NCI-H524 treated with DMSO at 0.1 percent for 48 hours (cell line): ENCODE measurements at regions not wholly inside any gene's neighbourhood (a gene's known extent, or its start where the extent isn't known, plus 50 kb on each side); places are given as distances from the start of the nearest gene placed in this dataset.

ENCODE experiments used
- DNase-seq: peaks from one replicate; lab custom pipeline; 2025; lab: John Stamatoyannopoulos, UW

- DNase-seq: no peak
Measured at GRCh38 chr19:31119951-31120690, 229.1 kb downstream of the TSHZ3 start.

- DNase-seq: no peak
Measured at GRCh38 chr19:31118986-31119385, 230.2 kb downstream of the TSHZ3 start.

DNA sequence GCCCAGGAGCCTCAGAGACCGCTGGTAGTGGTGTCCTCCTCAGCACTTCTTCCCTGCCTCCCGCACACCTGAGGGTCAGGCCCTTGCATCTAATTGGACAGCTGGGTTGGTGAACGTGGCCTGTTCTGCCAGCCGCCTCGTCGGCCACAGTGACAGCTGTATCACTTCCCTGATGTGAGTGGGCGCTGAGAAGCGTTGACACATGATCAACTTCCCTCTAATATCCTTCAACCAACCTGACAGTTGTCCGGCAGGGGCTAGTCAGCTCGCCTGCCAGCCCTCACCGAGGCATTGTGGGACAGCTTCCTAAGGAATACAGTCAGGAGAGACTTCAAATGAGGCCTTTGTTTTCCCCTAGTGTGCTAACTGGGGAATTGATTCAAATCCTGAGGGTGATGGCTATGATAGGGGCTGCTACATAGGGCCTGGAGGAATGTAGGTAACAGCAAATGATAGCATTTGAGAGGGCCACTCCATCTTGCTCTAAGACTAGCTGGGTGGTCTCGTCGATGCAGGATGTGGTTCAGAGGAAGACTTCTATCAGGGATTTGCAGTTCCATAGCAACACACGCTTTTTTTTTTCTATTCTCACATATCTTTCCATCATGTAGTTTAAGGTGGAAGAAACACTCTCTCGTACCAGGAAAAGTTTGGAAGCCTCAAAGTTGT is 230.8 kb downstream of the TSHZ3 start:
- DNase-seq: no peak

GRCh38 chr19:31114585-31114984 is 234.7 kb downstream of the TSHZ3 start:
- no peak for DNase-seq

DNA sequence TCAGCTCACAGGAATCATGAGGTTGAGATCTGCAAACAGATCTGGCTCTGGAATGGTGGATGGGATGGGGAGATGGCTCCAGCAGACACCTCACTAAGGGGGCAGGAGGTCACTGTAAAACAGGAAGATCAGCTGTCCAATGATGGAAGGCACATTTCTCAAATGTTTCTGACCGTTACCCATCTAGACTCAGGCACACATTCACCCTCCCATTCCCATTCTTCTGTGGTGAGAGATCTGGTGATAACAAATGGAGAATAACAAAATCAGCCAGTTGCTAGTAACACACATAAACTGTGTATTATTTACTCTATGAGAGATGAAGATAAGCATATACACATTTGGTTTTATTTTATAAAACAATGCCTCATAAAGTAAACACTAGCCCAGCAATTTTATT is 235.9 kb downstream of the TSHZ3 start:
- DNase-seq: no peak

- DNase-seq: no peak
Measured at GRCh38 chr19:31112158-31112557, 237.1 kb downstream of the TSHZ3 start.

GRCh38 chr19:31111741-31112140 is 237.5 kb downstream of the TSHZ3 start:
- no peak for DNase-seq

DNA sequence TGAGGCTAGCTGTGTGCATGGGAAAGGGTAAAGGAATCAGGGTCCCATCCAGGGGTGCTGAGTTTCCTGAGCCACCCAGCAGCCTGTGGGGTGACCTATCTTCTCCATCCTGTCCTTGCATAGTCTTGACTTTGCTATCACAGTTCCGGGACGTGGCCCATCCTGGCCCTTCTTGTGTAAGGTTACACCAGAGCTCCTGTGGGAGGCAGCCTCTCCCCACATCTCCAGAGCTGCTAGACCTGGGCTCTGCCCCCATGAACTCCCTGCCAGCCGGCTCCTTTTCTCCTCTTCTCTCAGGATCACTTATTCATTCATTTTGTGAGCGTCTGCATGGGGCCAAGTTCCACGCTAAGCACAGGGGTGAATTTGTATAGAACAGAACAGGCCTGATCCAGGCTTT is 238.9 kb downstream of the TSHZ3 start:
- no peak for DNase-seq

- no peak for DNase-seq
Measured at GRCh38 chr19:31109636-31110035, 239.6 kb downstream of the TSHZ3 start.

DNA sequence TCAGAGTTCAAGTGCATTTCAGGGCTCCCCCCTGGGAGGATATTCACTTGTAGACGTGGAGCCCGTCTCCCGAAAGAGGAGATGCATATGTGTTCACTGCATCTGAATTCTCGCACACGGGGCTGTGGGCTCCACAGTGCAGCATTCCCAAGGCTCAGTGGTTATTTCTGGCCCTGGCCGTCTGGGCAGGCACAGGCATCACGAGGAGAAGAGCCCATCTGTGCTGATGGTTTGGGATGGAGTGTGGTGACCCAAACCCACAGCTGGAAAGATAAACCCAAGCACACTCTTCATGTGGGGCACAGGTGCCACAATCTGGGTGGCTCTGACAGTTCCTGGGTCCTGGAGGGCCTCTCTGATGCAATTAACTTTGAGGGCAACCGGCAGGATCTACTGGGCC is 242.1 kb downstream of the TSHZ3 start:
- no peak for DNase-seq

- no peak for DNase-seq
Measured at GRCh38 chr19:31105761-31106160, 243.5 kb downstream of the TSHZ3 start.

- no peak for DNase-seq
Measured at GRCh38 chr19:31104451-31104850, 244.8 kb downstream of the TSHZ3 start.

- DNase-seq: no peak
Measured at GRCh38 chr19:31103228-31103627, 246.0 kb downstream of the TSHZ3 start.

GRCh38 chr19:31102674-31103073 is 246.6 kb downstream of the TSHZ3 start:
- DNase-seq: no peak

DNA sequence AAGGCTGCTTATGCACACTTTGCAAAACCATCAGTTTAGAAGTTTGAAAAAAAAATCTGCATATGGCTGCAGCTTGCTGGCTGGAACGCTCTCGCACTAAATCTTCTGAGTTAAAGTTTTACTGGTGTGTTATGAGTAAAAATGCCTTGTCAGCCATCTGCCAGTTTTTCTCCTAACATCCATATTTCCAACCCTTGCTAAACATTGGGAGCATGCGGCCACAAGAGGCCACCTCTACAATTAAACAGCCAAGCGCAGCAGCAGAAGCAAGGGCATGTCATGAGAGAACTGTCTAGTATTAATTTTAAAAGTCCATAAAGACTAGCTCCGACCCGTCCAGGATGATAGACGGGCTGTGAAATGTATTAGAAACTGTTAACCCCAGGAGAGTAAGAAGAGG is 248.3 kb downstream of the TSHZ3 start:
- no peak for DNase-seq

GRCh38 chr19:31100206-31100590 is 249.0 kb downstream of the TSHZ3 start:
- DNase-seq: no peak

DNA sequence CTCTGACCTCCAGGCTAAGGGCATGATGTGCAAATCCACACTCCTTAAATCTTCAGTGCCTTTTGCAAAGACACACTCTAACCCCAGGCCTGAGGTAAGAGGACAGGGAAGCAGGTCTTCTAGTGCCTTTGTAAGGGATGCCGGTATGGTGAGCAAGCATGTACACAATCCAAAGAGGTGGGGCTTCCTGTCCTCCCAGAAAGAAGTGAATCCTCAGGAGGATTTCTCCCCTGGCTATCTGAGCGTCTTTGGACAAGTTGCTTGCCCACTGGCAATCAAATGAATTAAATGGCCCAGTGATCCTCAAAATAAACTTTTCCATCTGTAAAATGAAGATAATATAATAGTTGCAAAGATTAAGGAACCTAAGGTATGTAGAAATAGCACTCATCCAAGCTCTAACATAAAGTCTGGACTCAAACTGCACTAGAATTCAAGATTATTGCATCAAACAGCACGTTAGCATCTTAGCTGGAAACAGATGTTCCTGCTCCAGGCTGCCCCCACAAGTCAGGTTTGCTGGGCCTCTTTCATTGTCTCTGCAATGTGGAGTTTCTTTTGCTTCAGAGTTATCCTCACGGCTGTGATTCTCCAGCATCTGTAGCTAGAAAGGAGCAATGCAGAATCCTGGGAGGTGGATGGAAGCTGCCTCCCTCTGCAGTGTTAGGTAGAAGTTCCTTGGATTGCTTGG is 249.6 kb downstream of the TSHZ3 start:
- no peak for DNase-seq

DNA sequence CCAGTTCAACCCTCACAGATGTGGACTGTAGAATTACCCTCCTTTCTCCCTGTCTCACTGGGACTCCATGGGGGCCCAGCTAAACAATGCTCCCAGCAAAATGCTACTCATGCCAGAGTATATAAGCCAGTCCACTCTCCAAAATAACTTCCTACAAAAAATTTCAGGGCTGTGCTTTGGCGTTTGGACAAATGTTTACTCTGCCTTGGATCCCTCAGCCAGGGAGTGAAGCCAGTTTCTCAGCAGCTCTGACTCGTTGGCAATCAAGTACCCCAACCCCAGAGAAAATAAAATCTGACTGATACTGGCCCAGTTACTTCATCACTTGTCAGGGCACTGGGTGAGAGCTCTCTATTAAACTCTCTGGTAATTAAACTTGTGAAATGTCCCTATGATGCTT is 250.4 kb downstream of the TSHZ3 start:
- no peak for DNase-seq

DNA sequence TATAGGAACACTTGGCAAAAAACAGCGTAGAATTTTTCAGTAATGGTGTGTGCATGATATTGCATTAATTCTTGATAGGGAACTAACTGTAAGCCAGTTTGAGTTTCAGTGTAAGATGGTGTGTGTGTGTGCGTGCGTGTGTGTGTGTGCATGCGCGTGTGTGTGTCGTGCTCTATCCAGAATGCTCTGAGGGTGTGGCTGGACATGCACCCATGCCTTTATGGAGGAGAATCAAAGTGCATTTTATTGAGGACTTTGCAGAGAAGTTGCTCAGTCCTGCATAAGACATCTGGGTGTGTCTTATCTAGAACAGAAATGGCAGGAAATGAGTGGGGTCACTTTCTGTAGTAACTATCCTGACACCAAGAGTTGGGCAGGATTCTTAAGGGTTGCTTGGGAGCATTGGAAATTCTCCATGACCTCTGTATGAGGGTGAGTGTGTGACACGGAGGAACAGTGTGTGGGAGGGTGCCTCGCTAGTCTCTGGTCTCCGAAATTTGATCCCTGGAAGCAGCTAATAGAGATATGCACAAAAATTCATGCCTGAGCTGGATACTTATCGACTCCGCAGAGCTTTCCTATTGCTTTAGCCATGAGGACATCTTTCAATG is 252.2 kb downstream of the TSHZ3 start:
- DNase-seq: no peak

DNA sequence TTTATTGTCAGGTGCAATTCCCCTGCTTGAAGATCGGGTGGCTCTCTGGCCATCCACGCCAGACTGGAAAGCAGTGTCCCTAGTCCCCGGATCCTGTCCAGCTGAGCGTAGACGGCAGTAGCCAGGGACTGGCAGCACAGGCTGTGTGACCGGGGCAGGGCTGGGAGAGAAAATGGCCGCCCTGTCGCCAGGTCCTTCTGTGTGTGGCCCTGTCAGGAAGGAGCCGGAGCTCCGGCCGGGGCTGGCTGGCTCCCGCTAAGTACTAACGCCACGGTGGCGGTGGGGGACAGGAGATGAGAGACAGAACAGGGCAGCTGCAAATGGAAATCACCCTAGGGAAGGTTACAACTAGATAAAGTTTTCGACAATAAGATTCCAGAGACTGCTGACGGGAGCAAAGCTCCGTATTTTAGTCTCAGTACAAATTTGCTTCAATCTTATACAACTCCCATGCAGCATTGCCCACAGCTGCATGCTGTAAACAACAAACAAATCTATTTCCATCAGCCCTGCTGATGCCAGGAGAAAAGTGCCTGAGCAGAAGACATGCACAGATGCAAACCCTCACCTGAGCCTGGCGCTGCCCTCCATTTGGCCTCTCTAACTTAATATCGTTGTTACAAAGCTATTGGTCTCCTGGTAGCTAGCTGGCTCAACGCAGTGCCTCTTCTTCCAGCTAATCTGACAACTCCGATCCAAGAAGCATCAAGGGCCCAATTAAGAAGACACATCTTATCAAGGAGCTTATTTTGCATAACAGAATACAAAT is 253.0 kb downstream of the TSHZ3 start:
- no peak for DNase-seq

DNA sequence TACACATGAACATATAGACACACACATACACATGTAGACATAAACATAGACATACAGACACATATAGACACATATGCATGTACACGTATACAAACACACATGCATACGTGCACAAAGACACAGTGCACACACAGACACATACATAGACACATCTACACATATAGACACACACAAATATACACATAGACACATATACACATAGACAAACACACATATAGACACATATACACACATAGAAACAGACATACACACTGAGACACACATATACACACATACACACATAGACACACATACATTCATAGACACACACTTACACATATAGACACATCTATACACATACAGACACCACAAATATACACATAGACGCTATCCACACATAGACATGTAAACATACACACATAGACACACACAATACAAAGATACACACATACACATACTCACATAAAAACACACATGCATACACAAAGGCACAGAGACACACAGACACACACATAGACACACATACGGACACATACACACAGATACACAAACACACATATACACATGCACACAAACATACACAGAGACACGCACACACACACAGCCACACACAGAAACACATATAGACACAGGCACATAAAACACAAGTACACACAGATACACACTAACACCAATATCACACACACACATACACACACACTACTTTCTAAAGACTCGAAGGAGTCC is 254.0 kb downstream of the TSHZ3 start:
- DNase-seq: no peak
